Iris pigment epithelial cell (primary cell): ENCODE measurements at regions not wholly inside any gene's neighbourhood (a gene's known extent, or its start where the extent isn't known, plus 50 kb on each side); places are given as distances from the start of the nearest gene placed in this dataset.

Experiments used
- DNase-seq: peaks from one replicate; pipeline ENCODE4 v3.0.0-alpha.2; 2011; ENCODE audit warnings: low read depth

- DNase-seq = no peak
Measured at GRCh38 chr1:69436151-69436550, 131.6 kb upstream of the LRRC7 start.

DNA sequence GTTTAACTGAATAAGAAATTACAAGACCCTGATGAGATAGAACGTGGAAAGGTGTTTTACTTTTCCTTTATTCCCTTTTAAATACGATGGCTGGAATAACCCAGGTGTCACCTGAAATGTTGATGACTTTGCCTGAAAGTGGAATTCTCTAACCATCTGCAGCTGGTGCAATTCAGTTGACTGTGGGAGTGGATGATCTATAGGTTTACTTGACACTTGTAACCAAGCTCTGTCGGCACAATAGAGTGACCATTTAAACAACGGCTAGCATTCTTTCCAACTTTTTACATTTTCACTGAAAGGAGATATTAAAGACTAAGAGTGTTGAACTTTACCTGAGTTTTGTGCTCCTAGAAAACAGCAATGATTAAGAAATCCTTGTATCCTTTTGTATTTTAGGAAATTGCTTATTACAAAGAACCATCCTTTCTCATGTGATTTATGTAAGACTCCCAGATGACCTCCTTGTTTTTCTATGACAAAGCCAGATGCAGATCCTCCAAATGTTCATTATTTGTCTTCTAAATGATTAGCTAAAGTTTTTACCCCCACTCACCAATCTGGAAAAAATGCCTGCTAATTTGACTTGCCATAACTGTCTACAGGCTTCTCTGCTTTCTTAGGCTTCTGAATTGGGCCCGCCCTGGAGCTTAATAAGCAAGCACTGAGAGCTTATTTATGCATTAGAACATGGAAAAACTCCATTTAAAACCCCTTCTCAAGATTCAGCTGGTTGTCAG is 129.5 kb upstream of the LRRC7 start:
- DNase-seq = no peak

GRCh38 chr1:69441496-69441895 is 126.2 kb upstream of the LRRC7 start:
- DNase-seq = no peak

- no peak for DNase-seq
Measured at GRCh38 chr1:69451196-69451595, 116.5 kb upstream of the LRRC7 start.

DNA sequence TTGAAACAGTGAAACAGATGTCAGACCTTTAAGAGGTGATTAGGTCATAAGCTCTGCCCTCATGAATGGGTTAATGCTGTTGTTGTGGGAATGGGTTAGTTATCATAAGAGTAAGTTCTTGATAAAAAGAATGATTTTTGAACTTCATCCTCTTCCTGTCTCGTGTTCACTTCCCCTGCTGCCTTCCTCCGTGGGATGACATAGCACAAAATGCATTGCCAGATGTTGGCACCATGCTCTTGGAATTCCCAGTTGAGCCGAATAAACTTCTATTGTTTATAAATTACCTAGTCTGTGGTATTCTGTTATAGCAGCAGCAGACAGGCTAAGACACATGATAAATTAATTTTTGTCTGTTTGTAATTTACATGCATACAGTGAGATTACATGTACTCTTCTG is 112.0 kb upstream of the LRRC7 start:
- DNase-seq = no peak

- no peak for DNase-seq
Measured at GRCh38 chr1:69459244-69459643, 108.5 kb upstream of the LRRC7 start.

- no peak for DNase-seq
Measured at GRCh38 chr1:69475021-69475420, 92.7 kb upstream of the LRRC7 start.

DNA sequence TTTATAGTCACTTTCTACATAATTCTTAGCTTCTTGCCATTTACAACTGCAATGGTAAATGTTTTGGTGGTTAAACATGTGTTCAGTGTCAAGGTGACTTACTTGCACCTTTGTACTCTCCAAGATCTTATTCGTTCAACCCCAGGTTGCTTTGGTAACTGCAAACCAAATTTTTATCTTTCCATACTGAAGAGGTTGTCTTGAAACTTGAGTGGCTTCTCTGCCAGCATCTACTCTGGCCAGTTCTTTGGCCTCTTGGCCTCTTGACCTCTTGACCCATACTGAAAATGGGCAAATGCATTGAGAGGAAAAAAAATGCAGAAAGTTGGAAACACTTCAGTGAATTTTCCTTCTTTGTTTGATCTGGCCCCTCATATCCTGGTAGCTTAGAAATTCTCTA is 88.0 kb upstream of the LRRC7 start:
- no peak for DNase-seq

GRCh38 chr1:69483246-69483645 is 84.5 kb upstream of the LRRC7 start:
- no peak for DNase-seq

DNA sequence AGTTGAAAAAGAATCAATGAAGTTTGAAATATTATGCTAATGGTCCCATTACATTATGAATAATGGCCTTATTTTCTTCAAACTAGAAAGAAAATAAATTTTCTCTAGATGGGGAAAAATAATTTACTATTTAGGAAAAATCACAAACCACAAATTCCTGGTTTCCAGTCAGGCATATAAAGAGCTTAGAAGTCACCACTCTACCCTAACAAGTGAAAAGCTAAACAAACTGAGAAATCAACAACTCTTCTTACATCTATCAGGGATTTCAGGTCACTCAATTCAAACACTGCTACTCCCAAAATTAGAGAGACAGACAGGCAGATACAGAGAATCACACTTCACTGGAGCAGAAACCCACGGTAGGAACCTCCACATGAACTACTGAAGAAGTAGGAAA is 82.1 kb upstream of the LRRC7 start:
- peak; percentile 1 for DNase-seq

DNA sequence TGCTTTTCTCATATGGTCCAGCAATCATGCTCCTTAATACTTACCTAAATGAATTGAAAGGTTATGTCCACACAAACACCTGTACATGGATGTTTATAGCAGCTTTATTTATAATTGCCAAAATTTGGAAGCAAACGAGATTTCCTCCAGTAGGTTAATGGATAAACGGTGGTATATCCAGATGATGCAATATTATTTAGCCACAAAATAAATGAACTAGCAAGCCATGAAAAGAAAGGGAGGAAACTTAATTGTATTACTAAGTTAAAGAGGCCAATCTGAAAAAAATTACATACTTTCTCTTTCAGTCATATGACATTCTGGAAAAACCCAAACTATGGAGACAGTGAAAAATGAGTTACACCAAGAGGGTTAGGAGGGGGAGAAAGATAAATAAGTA is 76.3 kb upstream of the LRRC7 start:
- no peak for DNase-seq

GRCh38 chr1:69492286-69492685 is 75.4 kb upstream of the LRRC7 start:
- no peak for DNase-seq

- DNase-seq = no peak
Measured at GRCh38 chr1:69494221-69494620, 73.5 kb upstream of the LRRC7 start.

DNA sequence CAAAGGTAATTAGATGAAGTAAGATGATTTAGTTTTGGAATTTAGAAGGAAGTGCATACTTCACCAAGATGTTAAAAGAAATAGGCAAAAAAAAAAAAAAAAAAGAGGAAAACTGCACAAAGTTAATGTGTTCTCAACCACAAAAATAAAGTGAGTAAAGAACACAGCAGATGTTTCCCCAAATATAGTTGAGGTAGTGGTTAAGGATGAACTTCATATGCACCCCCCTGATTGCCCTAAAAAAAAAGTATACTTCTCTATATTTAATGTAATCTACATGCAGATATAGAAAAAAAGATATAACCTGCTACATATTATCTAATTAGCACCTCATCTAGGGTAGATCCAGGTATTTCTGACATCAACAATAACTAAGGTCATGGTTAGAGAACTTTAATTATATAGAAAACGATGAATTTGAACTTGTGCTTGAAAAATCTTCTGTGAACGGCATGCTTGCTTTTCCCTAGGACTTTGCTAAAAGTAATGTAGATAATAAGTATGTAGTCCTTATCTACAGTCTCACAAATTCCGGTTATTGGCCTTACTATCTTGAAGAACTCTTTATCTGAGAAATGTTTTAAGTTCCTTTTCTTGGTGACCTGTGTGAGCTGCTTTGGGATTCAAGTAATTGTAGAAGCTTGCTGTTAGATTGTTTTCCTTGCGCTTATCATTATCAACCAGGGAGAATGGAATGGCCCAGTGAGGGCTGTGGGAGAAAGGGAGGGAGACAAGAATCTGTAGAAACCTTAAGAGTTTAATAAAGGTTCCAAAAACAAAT is 70.1 kb upstream of the LRRC7 start:
- DNase-seq = no peak

DNA sequence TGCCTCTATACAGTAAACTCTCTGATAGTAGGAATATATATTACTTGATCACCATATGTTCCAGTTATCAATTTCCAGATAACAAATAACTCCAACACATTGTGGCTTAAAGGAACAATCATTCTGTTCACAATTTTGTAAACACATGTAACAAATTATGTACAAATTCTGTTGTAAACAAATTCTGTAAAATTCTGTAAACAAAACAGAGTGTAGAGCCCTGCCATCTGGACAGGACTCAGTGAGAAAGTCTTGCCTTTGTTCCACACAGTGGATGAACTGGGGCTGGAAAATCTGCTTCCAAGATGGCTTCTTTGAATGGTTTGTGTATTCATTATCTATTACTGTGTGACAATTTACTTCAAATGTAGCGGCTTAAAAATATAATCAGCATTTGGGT is 69.0 kb upstream of the LRRC7 start:
- DNase-seq = no peak

GRCh38 chr1:69499203-69499803 is 68.4 kb upstream of the LRRC7 start:
- DNase-seq = no peak

- DNase-seq = no peak
Measured at GRCh38 chr1:69502991-69503390, 64.7 kb upstream of the LRRC7 start.

- no peak for DNase-seq
Measured at GRCh38 chr1:69504730-69505252, 62.9 kb upstream of the LRRC7 start.

GRCh38 chr1:69506311-69506710 is 61.4 kb upstream of the LRRC7 start:
- no peak for DNase-seq

DNA sequence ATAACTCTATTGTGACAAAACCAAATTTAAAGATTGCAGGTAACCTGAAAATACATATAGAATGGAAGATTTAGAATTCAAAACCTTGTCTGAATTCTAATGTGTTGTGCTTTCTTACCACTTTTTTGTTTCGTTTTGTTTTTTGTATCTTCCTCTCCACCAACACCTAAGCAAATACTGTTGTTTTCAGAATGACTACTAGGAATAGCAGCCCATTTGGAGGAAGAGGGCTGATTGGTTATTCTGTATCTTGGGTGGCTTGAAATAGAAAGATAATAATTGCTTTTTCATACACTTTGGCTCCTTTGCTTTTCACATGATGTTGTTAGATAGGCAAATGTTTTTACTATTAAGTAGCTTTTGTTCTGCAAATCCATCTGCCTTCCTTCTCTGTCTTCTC is 61.0 kb upstream of the LRRC7 start:
- no peak for DNase-seq

DNA sequence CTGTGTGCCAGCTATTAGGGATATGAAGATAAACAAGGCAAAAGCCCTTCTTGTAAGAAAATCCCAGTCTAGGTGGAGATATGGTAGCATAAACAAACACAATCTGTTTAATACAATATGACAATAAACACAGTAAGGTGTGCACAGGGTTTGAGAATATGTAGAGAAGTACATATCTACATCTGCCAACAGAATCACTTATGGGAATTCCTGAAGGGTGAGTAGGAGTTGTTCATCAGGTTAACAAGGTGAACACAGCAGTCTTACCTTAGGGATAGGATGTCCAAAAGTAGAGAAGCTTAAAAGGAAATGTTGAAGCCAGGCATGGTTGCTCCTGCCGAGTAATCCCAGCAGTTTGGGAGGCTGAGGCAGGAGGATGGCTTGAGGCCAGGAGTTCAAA is 57.7 kb upstream of the LRRC7 start:
- no peak for DNase-seq

DNA sequence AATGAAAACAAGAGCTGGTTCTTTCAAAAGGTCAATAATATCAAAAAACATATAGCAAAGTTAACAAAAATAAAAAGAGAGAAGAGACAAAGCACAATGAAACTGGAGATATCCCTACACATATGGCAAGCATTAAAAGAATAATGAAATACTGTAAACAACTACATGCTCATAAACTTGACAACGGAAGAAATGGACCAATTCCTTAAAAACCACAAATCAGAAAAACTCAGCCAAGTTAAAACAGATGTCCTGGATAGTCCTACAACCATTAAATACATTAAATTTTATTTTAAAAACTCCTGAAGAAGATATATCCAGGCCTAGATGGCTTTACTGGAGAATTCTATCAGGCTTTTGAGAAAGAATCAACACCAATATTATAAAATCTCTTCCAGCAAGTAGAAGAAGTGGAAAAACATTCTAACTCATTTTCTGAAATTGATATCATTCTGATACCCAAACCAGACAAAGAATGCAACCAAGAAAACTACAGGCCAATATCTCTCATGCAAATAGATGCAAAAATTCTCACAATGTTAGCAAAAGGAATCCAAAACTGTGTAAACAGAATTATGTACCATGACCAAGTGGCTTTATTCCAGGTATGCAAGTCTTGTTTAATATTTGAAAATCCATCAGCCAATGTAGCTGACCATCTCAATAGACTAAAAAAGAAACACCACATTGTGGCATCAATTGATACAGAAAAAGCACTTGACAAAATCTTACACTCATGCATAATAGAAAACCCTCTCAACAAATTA is 56.1 kb upstream of the LRRC7 start:
- DNase-seq = no peak
